ENCODE measurements at regions not wholly inside any gene's neighbourhood (a gene's known extent, or its start where the extent isn't known, plus 50 kb on each side); places are given as distances from the start of the nearest gene placed in this dataset.

GRCh38 chr12:17975239-17975638 is 114.8 kb downstream of the RERGL start:
- H3K36me3 ChIP-seq (replicated peaks in 1 of 2; ENCODE audit: control extremely low read depth in 1 of 2, control insufficient read depth in 1 of 2, extremely low read depth in 1 of 2, insufficient read depth in 2 of 2, low read length in 1 of 2), result no peaks in the 10 kb centered on the region
- DNase-seq (no peak), ATAC-seq (ENCODE audit: low read depth) (no peak)
- H3K27ac Mint-ChIP-seq, result no peak overlapping the region
- no peaks in the 10 kb centered on the region for H3K4me1 Mint-ChIP-seq
- intact Hi-C loops (cut with micrococcal nuclease), result no loop called here
- H3K4me3 Mint-ChIP-seq, result no peak overlapping the region
- no peaks in the 10 kb centered on the region for H3K79me2 ChIP-seq (ENCODE audit: control insufficient read depth, insufficient read depth, low read length)
- no peak for TF ChIP-seq EZH2 (IDR thresholded peaks at IDR 0.05; ENCODE audit: borderline replicate concordance, insufficient read depth, low read depth, low read length, poor library complexity, severe bottlenecking)
- TF ChIP-seq, protein P1, sequence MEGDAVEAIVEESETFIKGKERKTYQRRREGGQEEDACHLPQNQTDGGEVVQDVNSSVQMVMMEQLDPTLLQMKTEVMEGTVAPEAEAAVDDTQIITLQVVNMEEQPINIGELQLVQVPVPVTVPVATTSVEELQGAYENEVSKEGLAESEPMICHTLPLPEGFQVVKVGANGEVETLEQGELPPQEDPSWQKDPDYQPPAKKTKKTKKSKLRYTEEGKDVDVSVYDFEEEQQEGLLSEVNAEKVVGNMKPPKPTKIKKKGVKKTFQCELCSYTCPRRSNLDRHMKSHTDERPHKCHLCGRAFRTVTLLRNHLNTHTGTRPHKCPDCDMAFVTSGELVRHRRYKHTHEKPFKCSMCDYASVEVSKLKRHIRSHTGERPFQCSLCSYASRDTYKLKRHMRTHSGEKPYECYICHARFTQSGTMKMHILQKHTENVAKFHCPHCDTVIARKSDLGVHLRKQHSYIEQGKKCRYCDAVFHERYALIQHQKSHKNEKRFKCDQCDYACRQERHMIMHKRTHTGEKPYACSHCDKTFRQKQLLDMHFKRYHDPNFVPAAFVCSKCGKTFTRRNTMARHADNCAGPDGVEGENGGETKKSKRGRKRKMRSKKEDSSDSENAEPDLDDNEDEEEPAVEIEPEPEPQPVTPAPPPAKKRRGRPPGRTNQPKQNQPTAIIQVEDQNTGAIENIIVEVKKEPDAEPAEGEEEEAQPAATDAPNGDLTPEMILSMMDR (IDR thresholded peaks at IDR 0.05), result no peak
- H3K4me3 ChIP-seq (ENCODE audit: control extremely low read depth in 1 of 5, extremely low read depth in 1 of 5, insufficient read depth in 1 of 5, low read depth in 2 of 5, low read length in 4 of 5), result no peak overlapping the region
- H3K9me3 Mint-ChIP-seq (ENCODE audit: insufficient read depth), result no peaks in the 10 kb centered on the region
- no peaks in the 10 kb centered on the region for H3K27me3 Mint-ChIP-seq
- H3K4me1 ChIP-seq (ENCODE audit: control insufficient read depth in 2 of 2, insufficient read depth in 2 of 2, low read length in 2 of 2), result no peaks in the 10 kb centered on the region
- no peaks in the 10 kb centered on the region for H4K20me1 ChIP-seq (ENCODE audit: control insufficient read depth, insufficient read depth, low read length, poor library complexity, severe bottlenecking)
- ChIA-PET CTCF (no interaction called here), POLR2A (no interaction called here)
- H3K9me3 ChIP-seq (ENCODE audit: control extremely low read depth in 1 of 3, control insufficient read depth in 2 of 3, insufficient read depth in 1 of 3, low read length in 2 of 3), result peaks cover 0 to under 1% (median 0%) of the 10 kb centered on the region in 3 donors
- no peak overlapping the region for H2AFZ ChIP-seq (ENCODE audit: insufficient read depth, low read depth, low read length, poor library complexity, severe bottlenecking)
- WGBS (ENCODE audit: insufficient coverage), result no CpG with 5 or more reads among the region's 2 CpGs
- no peak overlapping the region for H3K9ac ChIP-seq (ENCODE audit: low read length)
- no peaks in the 10 kb centered on the region for H3K27me3 ChIP-seq (replicated peaks in 1 of 4; ENCODE audit: control extremely low read depth in 1 of 4, control insufficient read depth in 3 of 4, insufficient read depth in 4 of 4, low read length in 3 of 4)
- H3K27ac ChIP-seq (ENCODE audit: low read length in 2 of 2), result no peak overlapping the region
- no peak overlapping the region for H3K4me2 ChIP-seq (replicated peaks; ENCODE audit: low read depth, low read length, poor library complexity, severe bottlenecking)

DNA sequence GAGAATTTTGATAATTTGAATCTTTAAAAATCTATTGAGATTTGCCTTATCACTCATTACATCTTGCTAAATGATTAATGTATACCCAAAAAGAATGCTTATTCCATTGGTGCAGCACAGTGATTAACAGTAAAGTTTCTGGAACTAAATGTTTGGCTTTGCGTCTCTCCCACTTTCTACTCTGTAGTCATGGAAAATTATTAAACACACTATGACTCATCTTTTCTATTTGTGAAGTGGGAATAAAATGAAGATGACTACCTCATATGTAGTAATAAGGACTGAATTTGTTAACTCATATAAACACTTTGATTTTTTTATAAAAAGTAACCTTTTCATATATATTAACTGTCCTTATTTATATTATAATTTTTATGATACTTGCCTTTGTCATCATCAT is 118.1 kb downstream of the RERGL start:
- Mint-ChIP-seq H3K9me3 (ENCODE audit: insufficient read depth) (peaks cover 2% of the 10 kb centered on the region), H3K27me3 (no peaks in the 10 kb centered on the region), H3K27ac (no peak overlapping the region), H3K4me1 (no peaks in the 10 kb centered on the region), H3K4me3 (no peak overlapping the region)
- no peak for DNase-seq
- ChIA-PET POLR2A (no interaction called here), CTCF (no interaction called here)
- H3K79me2 ChIP-seq (ENCODE audit: control insufficient read depth, insufficient read depth, low read length), result no peaks in the 10 kb centered on the region
- WGBS (ENCODE audit: insufficient coverage), result no CpG with 5 or more reads among the region's 1 CpG
- TF ChIP-seq, protein P1 (IDR thresholded peaks at IDR 0.05), result no peak
- TF ChIP-seq EZH2 (IDR thresholded peaks at IDR 0.05; ENCODE audit: borderline replicate concordance, insufficient read depth, low read depth, low read length, poor library complexity, severe bottlenecking), result no peak
- H2AFZ ChIP-seq (ENCODE audit: insufficient read depth, low read depth, low read length, poor library complexity, severe bottlenecking), result no peak overlapping the region
- H3K4me2 ChIP-seq (replicated peaks; ENCODE audit: low read depth, low read length, poor library complexity, severe bottlenecking), result no peak overlapping the region
- no peak overlapping the region for H3K9ac ChIP-seq (ENCODE audit: low read length)
- no peak for ATAC-seq (ENCODE audit: low read depth)
- intact Hi-C loops (cut with micrococcal nuclease), result no loop called here
- H3K4me1 ChIP-seq (ENCODE audit: control insufficient read depth in 2 of 2, insufficient read depth in 2 of 2, low read length in 2 of 2), result no peaks in the 10 kb centered on the region
- no peak overlapping the region for H3K4me3 ChIP-seq (ENCODE audit: control extremely low read depth in 1 of 5, extremely low read depth in 1 of 5, insufficient read depth in 1 of 5, low read depth in 2 of 5, low read length in 4 of 5)
- H3K36me3 ChIP-seq (replicated peaks in 1 of 2; ENCODE audit: control extremely low read depth in 1 of 2, control insufficient read depth in 1 of 2, extremely low read depth in 1 of 2, insufficient read depth in 2 of 2, low read length in 1 of 2), result no peaks in the 10 kb centered on the region
- no peaks in the 10 kb centered on the region for H3K27me3 ChIP-seq (replicated peaks in 1 of 4; ENCODE audit: control extremely low read depth in 1 of 4, control insufficient read depth in 3 of 4, insufficient read depth in 4 of 4, low read length in 3 of 4)
- H3K27ac ChIP-seq (ENCODE audit: low read length in 2 of 2), result no peak overlapping the region
- H3K9me3 ChIP-seq (ENCODE audit: control extremely low read depth in 1 of 3, control insufficient read depth in 2 of 3, insufficient read depth in 1 of 3, low read length in 2 of 3), result peaks cover 0 to 11% (median 1%) of the 10 kb centered on the region in 3 donors
- no peaks in the 10 kb centered on the region for H4K20me1 ChIP-seq (ENCODE audit: control insufficient read depth, insufficient read depth, low read length, poor library complexity, severe bottlenecking)
